Right atrium auricular region (tissue), 2 donors: ENCODE measurements at regions not wholly inside any gene's neighbourhood (a gene's known extent, or its start where the extent isn't known, plus 50 kb on each side); places are given as distances from the start of the nearest gene placed in this dataset.

Source experiments
- DNase-seq: peaks from one replicate; pipeline ENCODE4 v3.0.0-alpha.2; 2019; ENCODE audit warnings: low spot score
- H3K27ac ChIP-seq, 2 donors: fragments of 200-600 bp; sonication (generic); 1 replicate in 1 of 2; 2 replicates in 1 of 2; pipeline ENCODE4 v1.5.1; 2016 to 2019
- H3K27me3 ChIP-seq, 2 donors: fragments of 200-600 bp; sonication (generic); one replicate each; pipeline versions ENCODE4 v1.5.1 to v1.6.0; 2017 to 2019
- H3K36me3 ChIP-seq: fragments of 200-600 bp; sonication (generic); one replicate; pipeline ENCODE4 v1.5.1; 2016
- H3K4me1 ChIP-seq, 2 donors: fragments of 200-600 bp; sonication (generic); one replicate each; pipeline versions ENCODE4 v1.5.1 to v1.6.0; 2017 to 2019
- H3K4me3 ChIP-seq, 2 donors: fragments of 200-600 bp; sonication (generic); 1 replicate in 1 of 2; 2 replicates in 1 of 2; pipeline ENCODE4 v1.5.1; 2017 to 2019; ENCODE audit warnings: mild to moderate bottlenecking in 1 of 2, moderate library complexity in 1 of 2
- H3K9me3 ChIP-seq, 2 donors: fragments of 200-600 bp; sonication (generic); one replicate each; pipeline ENCODE4 v1.5.1; 2019
- TF ChIP-seq, protein P1 (sequence below), 2 donors: fragments of 200-600 bp; sonication (generic); IDR thresholded peaks; one replicate each; pipeline ENCODE4 v1.5.1; 2019; ENCODE audit warnings: antibody characterized with exemption in 2 of 2

DNA sequence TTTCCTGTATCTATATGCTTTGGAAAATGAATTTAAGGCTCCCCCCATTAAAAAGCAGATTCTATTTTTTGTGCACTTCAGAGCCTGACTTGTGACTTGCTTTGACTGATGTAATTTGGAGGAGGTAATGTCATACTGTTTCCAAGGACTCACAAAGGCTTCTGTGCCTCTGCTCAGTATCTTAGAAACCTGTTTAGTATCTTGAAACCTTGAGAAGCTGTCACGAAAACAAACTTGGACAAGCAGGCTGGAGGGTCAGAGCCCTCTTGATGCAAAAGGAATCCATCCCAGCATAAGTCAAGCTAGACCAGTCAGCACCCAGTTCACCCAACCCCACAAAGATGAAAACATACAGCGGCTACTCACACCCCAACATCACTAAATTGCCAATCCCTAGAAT lies 560.0 kb upstream of the PCDH7 start:
- Histone ChIP-seq H3K9me3 (no peaks in the 10 kb centered on the region), H3K27ac (no peak overlapping the region), H3K4me1 (no peaks in the 10 kb centered on the region), H3K36me3 (no peaks in the 10 kb centered on the region), H3K4me3 (no peak overlapping the region), H3K27me3 (no peaks in the 10 kb centered on the region)
- no peak for DNase-seq
- TF ChIP-seq, protein P1, sequence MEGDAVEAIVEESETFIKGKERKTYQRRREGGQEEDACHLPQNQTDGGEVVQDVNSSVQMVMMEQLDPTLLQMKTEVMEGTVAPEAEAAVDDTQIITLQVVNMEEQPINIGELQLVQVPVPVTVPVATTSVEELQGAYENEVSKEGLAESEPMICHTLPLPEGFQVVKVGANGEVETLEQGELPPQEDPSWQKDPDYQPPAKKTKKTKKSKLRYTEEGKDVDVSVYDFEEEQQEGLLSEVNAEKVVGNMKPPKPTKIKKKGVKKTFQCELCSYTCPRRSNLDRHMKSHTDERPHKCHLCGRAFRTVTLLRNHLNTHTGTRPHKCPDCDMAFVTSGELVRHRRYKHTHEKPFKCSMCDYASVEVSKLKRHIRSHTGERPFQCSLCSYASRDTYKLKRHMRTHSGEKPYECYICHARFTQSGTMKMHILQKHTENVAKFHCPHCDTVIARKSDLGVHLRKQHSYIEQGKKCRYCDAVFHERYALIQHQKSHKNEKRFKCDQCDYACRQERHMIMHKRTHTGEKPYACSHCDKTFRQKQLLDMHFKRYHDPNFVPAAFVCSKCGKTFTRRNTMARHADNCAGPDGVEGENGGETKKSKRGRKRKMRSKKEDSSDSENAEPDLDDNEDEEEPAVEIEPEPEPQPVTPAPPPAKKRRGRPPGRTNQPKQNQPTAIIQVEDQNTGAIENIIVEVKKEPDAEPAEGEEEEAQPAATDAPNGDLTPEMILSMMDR (IDR thresholded peaks at IDR 0.05) = no peak

DNA sequence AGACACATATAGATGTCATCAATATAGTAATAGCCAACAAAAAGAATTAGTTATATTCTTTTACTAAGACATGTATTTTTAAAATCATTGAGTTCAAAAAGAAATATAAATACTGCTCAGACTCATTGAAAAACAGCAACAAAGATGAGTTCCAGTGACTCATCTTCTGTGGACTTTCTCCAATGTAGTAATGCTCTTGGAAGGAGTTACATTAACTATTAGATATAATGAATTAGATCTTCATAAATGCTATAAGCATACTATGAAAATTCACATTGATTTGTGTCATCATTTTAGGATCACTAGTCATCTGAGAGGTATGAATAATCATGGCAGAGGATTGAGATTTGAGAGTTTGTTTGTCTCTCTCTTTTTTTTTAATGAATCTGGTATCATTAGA lies 547.8 kb upstream of the PCDH7 start:
- H3K27me3 ChIP-seq = no peaks in the 10 kb centered on the region

DNA sequence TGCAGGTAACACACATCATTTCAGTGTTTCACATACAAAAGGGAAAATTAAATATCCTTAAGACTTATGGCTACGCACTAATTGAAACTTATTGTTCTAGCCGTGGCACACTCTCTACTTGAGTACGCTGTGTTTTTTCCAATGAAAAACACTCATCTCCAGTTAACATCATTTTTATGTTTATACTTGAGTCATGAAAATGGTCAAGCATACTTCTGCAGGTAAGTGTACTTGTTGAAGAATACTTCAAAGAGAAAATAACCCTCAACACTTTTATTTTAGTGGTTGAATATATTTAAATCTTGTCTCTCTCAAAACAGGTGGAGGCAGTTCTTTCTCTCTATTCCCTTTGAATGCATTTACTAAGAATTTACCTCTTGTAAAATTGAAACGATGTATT lies 538.7 kb upstream of the PCDH7 start:
- Histone ChIP-seq H3K27me3 (no peaks in the 10 kb centered on the region), H3K27ac (no peak overlapping the region), H3K36me3 (no peaks in the 10 kb centered on the region), H3K9me3 (no peaks in the 10 kb centered on the region), H3K4me3 (no peak overlapping the region), H3K4me1 (no peaks in the 10 kb centered on the region)
- TF ChIP-seq, protein P1 (IDR thresholded peaks at IDR 0.05) = no peak
- no peak for DNase-seq

More for the DNA sequence above, 547.8 kb upstream of the PCDH7 start:
- TF ChIP-seq, protein P1 (IDR thresholded peaks at IDR 0.05) = no peak
- Histone ChIP-seq H3K9me3 (no peaks in the 10 kb centered on the region), H3K4me3 (no peak overlapping the region), H3K4me1 (no peaks in the 10 kb centered on the region), H3K36me3 (no peaks in the 10 kb centered on the region), H3K27ac (no peak overlapping the region)
- no peak for DNase-seq

DNA sequence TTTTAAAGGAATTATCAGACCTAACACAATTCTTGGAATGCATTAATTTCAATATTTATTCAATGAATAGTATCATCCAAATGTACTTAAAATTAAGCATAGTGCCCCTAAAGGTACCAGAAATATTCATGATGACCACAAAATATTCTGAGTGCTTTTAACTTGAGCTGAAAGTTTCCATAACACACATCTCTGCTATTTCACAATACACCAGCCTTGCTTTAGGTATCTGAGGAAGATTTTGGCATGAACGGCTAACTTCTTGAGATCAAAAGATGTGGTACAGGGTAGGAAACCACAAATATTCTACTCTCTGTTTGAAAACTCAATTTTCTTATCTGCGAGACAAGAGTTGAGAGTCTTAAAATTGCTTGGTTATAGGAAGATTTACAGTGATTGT lies 538.3 kb upstream of the PCDH7 start:
- no peak for DNase-seq
- no peaks in the 10 kb centered on the region for H3K27me3 ChIP-seq
- H3K9me3 ChIP-seq = no peaks in the 10 kb centered on the region
- no peaks in the 10 kb centered on the region for H3K4me1 ChIP-seq
- no peak overlapping the region for H3K27ac ChIP-seq
- TF ChIP-seq, protein P1 (IDR thresholded peaks at IDR 0.05) = no peak
- no peak overlapping the region for H3K4me3 ChIP-seq
- no peaks in the 10 kb centered on the region for H3K36me3 ChIP-seq

DNA sequence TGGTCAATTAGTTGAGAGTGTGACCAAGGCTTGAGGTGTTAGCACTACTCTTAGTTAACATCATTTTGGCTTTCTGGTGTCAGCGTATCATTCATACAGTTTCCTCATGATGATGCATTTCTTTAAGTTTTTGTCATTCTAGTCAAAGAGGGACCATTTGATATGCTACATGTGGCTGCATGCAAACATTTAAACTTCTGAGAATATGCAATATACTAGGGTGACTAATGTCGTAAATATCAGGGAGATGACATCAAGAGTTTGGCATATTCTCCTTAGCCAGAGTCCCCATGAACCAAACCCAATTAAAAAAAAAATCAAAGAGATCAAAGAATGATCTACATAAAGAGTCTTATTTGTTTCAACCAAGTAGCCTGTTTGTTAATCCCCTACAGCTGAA lies 537.4 kb upstream of the PCDH7 start:
- TF ChIP-seq, protein P1 (IDR thresholded peaks at IDR 0.05) = no peak
- no peaks in the 10 kb centered on the region for H3K27me3 ChIP-seq
- no peak for DNase-seq
- H3K4me3 ChIP-seq = no peak overlapping the region
- no peaks in the 10 kb centered on the region for H3K9me3 ChIP-seq
- no peaks in the 10 kb centered on the region for H3K36me3 ChIP-seq
- no peak overlapping the region for H3K27ac ChIP-seq
- no peaks in the 10 kb centered on the region for H3K4me1 ChIP-seq

DNA sequence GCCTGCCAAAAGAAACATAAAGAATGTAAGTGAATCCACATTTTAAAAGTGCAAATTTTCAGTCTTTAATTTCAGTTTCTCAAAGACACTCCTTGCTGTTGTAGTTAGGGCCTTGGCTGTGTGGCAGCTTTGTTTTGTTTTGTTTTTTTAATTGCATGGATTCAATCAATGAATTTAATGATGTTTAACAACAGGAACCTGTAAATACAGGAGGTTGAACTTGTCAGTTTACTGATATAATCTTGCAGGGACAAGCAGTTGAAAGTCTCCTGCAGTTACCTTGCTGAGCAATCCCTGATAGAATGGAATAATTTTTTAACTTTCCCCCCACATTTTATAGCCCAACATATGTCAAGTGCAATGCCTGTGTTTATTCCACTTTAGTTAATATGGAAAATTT lies 528.3 kb upstream of the PCDH7 start:
- TF ChIP-seq, protein P1 (IDR thresholded peaks at IDR 0.05) = no peak
- no peak overlapping the region for H3K27ac ChIP-seq
- no peak for DNase-seq

More for the DNA sequence above, 528.3 kb upstream of the PCDH7 start:
- Histone ChIP-seq H3K36me3 (no peaks in the 10 kb centered on the region), H3K27me3 (no peaks in the 10 kb centered on the region), H3K4me1 (no peaks in the 10 kb centered on the region), H3K9me3 (no peaks in the 10 kb centered on the region), H3K4me3 (no peak overlapping the region)
